SK-N-SH treated with all-trans-retinoic acid at 6 μM for 48 hours (cell line): ENCODE measurements at regions not wholly inside any gene's neighbourhood (a gene's known extent, or its start where the extent isn't known, plus 50 kb on each side); places are given as distances from the start of the nearest gene placed in this dataset.

Experiments used
- CREB5 ChIP-seq: fragments of 250-450 bp; sonication (Bioruptor Pico); IDR thresholded peaks from 2 replicates; pipeline ENCODE4 v1.5.1; 2020; ENCODE audit warnings: low read depth, mild to moderate bottlenecking, moderate library complexity
- CSRNP3 ChIP-seq: fragments of 250-450 bp; sonication (Bioruptor Pico); IDR thresholded peaks from 2 replicates; pipeline ENCODE4 v1.5.1; 2021; ENCODE audit warnings: mild to moderate bottlenecking, moderate library complexity
- GLIS3 ChIP-seq: fragments of 250-450 bp; sonication (Bioruptor Pico); IDR thresholded peaks from 2 replicates; pipeline ENCODE4 v1.5.0; 2020; ENCODE audit warnings: mild to moderate bottlenecking, moderate library complexity
- RARB ChIP-seq: fragments of 250-450 bp; sonication (Bioruptor Pico); IDR thresholded peaks from 2 replicates; pipeline ENCODE4 v1.8.0; 2021; ENCODE audit warnings: mild to moderate bottlenecking, moderate library complexity
- SNAI2 ChIP-seq: fragments of 250-450 bp; sonication (Bioruptor Pico); IDR thresholded peaks from 2 replicates; pipeline ENCODE4 v1.5.0; 2020; ENCODE audit warnings: mild to moderate bottlenecking, moderate library complexity
- TCF4 ChIP-seq: fragments of 250-450 bp; sonication (Bioruptor Pico); IDR thresholded peaks from 2 replicates; pipeline ENCODE4 v1.8.0; 2021; ENCODE audit warnings: mild to moderate bottlenecking, moderate library complexity, borderline replicate concordance
- TOX ChIP-seq: fragments of 250-450 bp; sonication (Bioruptor Pico); IDR thresholded peaks from 2 replicates; pipeline ENCODE4 v1.8.0; 2021; ENCODE audit warnings: mild to moderate bottlenecking, moderate library complexity, borderline replicate concordance
- ZC3H10 ChIP-seq: fragments of 250-450 bp; sonication (Bioruptor Pico); IDR thresholded peaks from 2 replicates; pipeline ENCODE4 v1.5.1; 2021; ENCODE audit warnings: mild to moderate bottlenecking, moderate library complexity
- ZFP3 ChIP-seq: fragments of 250-450 bp; sonication (Bioruptor Pico); IDR thresholded peaks from 2 replicates; pipeline ENCODE4 v1.5.0; 2020; ENCODE audit warnings: mild to moderate bottlenecking, moderate library complexity
- ZFP30 ChIP-seq: fragments of 450-650 bp; formaldehyde crosslinking; IDR thresholded peaks from 2 replicates; pipeline ENCODE4 v1.5.0; 2022; ENCODE audit warnings: mild to moderate bottlenecking, moderate library complexity
- ZNF70 ChIP-seq: fragments of 450-650 bp; formaldehyde crosslinking; IDR thresholded peaks from 2 replicates; pipeline ENCODE4 v1.5.0; 2020; ENCODE audit warnings: mild to moderate bottlenecking, moderate library complexity
- ZNF8 ChIP-seq: fragments of 450-650 bp; formaldehyde crosslinking; IDR thresholded peaks from 2 replicates; pipeline ENCODE4 v1.5.0; 2020; ENCODE audit warnings: mild to moderate bottlenecking, moderate library complexity

GRCh38 chr1:203405703-203406438, 54.9 kb upstream of the FMOD start:
- TF ChIP-seq TOX (CRISPR knock-in tag) (no peak), GLIS3 (no peak), ZFP30 (CRISPR knock-in tag) (no peak), CSRNP3 (no peak), ZNF8 (CRISPR knock-in tag) (no peak), ZFP3 (CRISPR knock-in tag) (no peak), ZNF70 (no peak), CREB5 (CRISPR knock-in tag) (no peak), RARB (CRISPR knock-in tag) (no peak), SNAI2 (no peak), TCF4 (CRISPR knock-in tag) (no peak), ZC3H10 (CRISPR knock-in tag) (no peak)
